ENCODE measurements at regions not wholly inside any gene's neighbourhood (a gene's known extent, or its start where the extent isn't known, plus 50 kb on each side); places are given as distances from the start of the nearest gene placed in this dataset.
"Not testable (repeated sequence)": the region's sequence is repeated elsewhere in the genome, so short reads cannot be mapped to it uniquely, and the experiment has no call there.

- 0 out of 2 replicates have a peak, but pooled peaks cover 3% of the 10 kb centered on the region for H3K9me3 ChIP-seq (ENCODE audit: low read length)
- no peaks in the 10 kb centered on the region for H4K20me1 ChIP-seq (ENCODE audit: insufficient read depth, low read length)
- no peaks in the 10 kb centered on the region for H3K36me3 ChIP-seq (ENCODE audit: insufficient read depth, low read length)
- H3K4me3 ChIP-seq (ENCODE audit: low read depth, low read length, poor library complexity, severe bottlenecking) = no peak overlapping the region
- H3K79me2 ChIP-seq (ENCODE audit: insufficient read depth, low read length) = no peaks in the 10 kb centered on the region
- H3K27me3 ChIP-seq (ENCODE audit: insufficient read depth, low read length) = no peaks in the 10 kb centered on the region
- H2AFZ ChIP-seq (ENCODE audit: low read length) = no peak overlapping the region
- H3K9me2 ChIP-seq (ENCODE audit: low read depth, low read length) = no peaks in the 10 kb centered on the region
- TF ChIP-seq CTCF (IDR thresholded peaks at IDR 0.05; ENCODE audit: low read length) (no peak), EZH2 (IDR thresholded peaks at IDR 0.05; ENCODE audit: borderline replicate concordance, low read length) (no peak)
- H3K27ac ChIP-seq (ENCODE audit: low read depth, low read length, poor library complexity, severe bottlenecking) = no peak overlapping the region
- no peak overlapping the region for H3K4me2 ChIP-seq (ENCODE audit: low read length)
- H3K4me1 ChIP-seq (ENCODE audit: insufficient read depth, low read length, severe bottlenecking) = no peaks in the 10 kb centered on the region
- H3K9ac ChIP-seq (ENCODE audit: low read length) = no peak overlapping the region
- H3F3A ChIP-seq (ENCODE audit: insufficient read depth, low read length) = no peaks in the 10 kb centered on the region
Observed at GRCh38 chr7:123323689-123324088, 123.9 kb upstream of the SLC13A1 start.

GRCh38 chr7:123321578-123321977, 121.8 kb upstream of the SLC13A1 start:
- H3K9ac ChIP-seq (ENCODE audit: low read length); H3K27ac ChIP-seq (ENCODE audit: low read depth, low read length, poor library complexity, severe bottlenecking); H3K27me3 ChIP-seq (ENCODE audit: insufficient read depth, low read length); H3K36me3 ChIP-seq (ENCODE audit: insufficient read depth, low read length); H3K79me2 ChIP-seq (ENCODE audit: insufficient read depth, low read length); H3K9me3 ChIP-seq (ENCODE audit: low read length); H3K4me2 ChIP-seq (ENCODE audit: low read length); H2AFZ ChIP-seq (ENCODE audit: low read length); H3K4me1 ChIP-seq (ENCODE audit: insufficient read depth, low read length, severe bottlenecking); H3F3A ChIP-seq (ENCODE audit: insufficient read depth, low read length); H4K20me1 ChIP-seq (ENCODE audit: insufficient read depth, low read length); H3K9me2 ChIP-seq (ENCODE audit: low read depth, low read length); H3K4me3 ChIP-seq (ENCODE audit: low read depth, low read length, poor library complexity, severe bottlenecking): not testable (repeated sequence)

GRCh38 chr7:123319911-123320310, 120.1 kb upstream of the SLC13A1 start:
- Histone ChIP-seq H4K20me1 (ENCODE audit: insufficient read depth, low read length) (no peaks in the 10 kb centered on the region), H3K9me2 (ENCODE audit: low read depth, low read length) (no peaks in the 10 kb centered on the region), H3K4me3 (ENCODE audit: low read depth, low read length, poor library complexity, severe bottlenecking) (no peak overlapping the region), H3K27ac (ENCODE audit: low read depth, low read length, poor library complexity, severe bottlenecking) (no peak overlapping the region), H3K4me2 (ENCODE audit: low read length) (no peak overlapping the region), H3K27me3 (ENCODE audit: insufficient read depth, low read length) (no peaks in the 10 kb centered on the region), H3K79me2 (ENCODE audit: insufficient read depth, low read length) (no peaks in the 10 kb centered on the region), H3K9me3 (ENCODE audit: low read length) (0 out of 2 replicates have a peak, but pooled peaks cover 3% of the 10 kb centered on the region), H3K9ac (ENCODE audit: low read length) (no peak overlapping the region), H3K4me1 (ENCODE audit: insufficient read depth, low read length, severe bottlenecking) (no peaks in the 10 kb centered on the region), H3F3A (ENCODE audit: insufficient read depth, low read length) (no peaks in the 10 kb centered on the region), H3K36me3 (ENCODE audit: insufficient read depth, low read length) (no peaks in the 10 kb centered on the region), H2AFZ (ENCODE audit: low read length) (no peak overlapping the region)
- TF ChIP-seq CTCF (IDR thresholded peaks at IDR 0.05; ENCODE audit: low read length) (no peak), EZH2 (IDR thresholded peaks at IDR 0.05; ENCODE audit: borderline replicate concordance, low read length) (no peak)

GRCh38 chr7:123314886-123315285, 115.1 kb upstream of the SLC13A1 start:
- Histone ChIP-seq H3K36me3 (ENCODE audit: insufficient read depth, low read length) (no peaks in the 10 kb centered on the region), H4K20me1 (ENCODE audit: insufficient read depth, low read length) (no peaks in the 10 kb centered on the region), H3K4me3 (ENCODE audit: low read depth, low read length, poor library complexity, severe bottlenecking) (no peak overlapping the region), H2AFZ (ENCODE audit: low read length) (no peak overlapping the region), H3K27me3 (ENCODE audit: insufficient read depth, low read length) (no peaks in the 10 kb centered on the region), H3K9ac (ENCODE audit: low read length) (no peak overlapping the region), H3K4me2 (ENCODE audit: low read length) (no peak overlapping the region), H3K9me2 (ENCODE audit: low read depth, low read length) (no peaks in the 10 kb centered on the region), H3K27ac (ENCODE audit: low read depth, low read length, poor library complexity, severe bottlenecking) (no peak overlapping the region), H3K79me2 (ENCODE audit: insufficient read depth, low read length) (no peaks in the 10 kb centered on the region), H3F3A (ENCODE audit: insufficient read depth, low read length) (no peaks in the 10 kb centered on the region), H3K9me3 (ENCODE audit: low read length) (no peaks in the 10 kb centered on the region), H3K4me1 (ENCODE audit: insufficient read depth, low read length, severe bottlenecking) (no peaks in the 10 kb centered on the region)
- TF ChIP-seq EZH2 (IDR thresholded peaks at IDR 0.05; ENCODE audit: borderline replicate concordance, low read length) = no peak
- TF ChIP-seq CTCF (IDR thresholded peaks at IDR 0.05; ENCODE audit: low read length) = no peak

All from OCI-LY1 (cell line).